HepG2 (cell line): ENCODE measurements at regions not wholly inside any gene's neighbourhood (a gene's known extent, or its start where the extent isn't known, plus 50 kb on each side); places are given as distances from the start of the nearest gene placed in this dataset.
A peak's percentile ranks its signal among the peaks of the same experiment; 100 is the strongest.

ENCODE experiments used
- ESRRA ChIP-seq: sonication (generic); formaldehyde crosslinking; IDR thresholded peaks from 2 replicates; pipeline ENCODE4 v1.5.1; 2020; ENCODE audit warnings: mild to moderate bottlenecking, low read depth, missing genetic modification reagents
- FOXC1 ChIP-seq: sonication (generic); formaldehyde crosslinking; IDR thresholded peaks from 2 replicates; pipeline ENCODE4 v1.8.0; 2022; ENCODE audit warnings: mild to moderate bottlenecking, missing genetic modification reagents, borderline replicate concordance
- GABPB1 ChIP-seq: IDR thresholded peaks from 2 replicates; pipeline ENCODE4 v1.6.1; 2016; ENCODE audit warnings: mild to moderate bottlenecking, missing genetic modification reagents, moderate library complexity, missing compliant biosample characterization
- HNRNPK ChIP-seq: fragments of 200-400 bp; formaldehyde crosslinking; IDR thresholded peaks from 2 replicates; pipeline ENCODE4 v1.6.1; 2018; ENCODE audit warnings: low read length, low read depth, moderate library complexity, mild to moderate bottlenecking; ENCODE audit not compliant: poor library complexity, severe bottlenecking
- KAT7 ChIP-seq: IDR thresholded peaks from 2 replicates; pipeline ENCODE4 v1.6.1; 2018; ENCODE audit warnings: borderline replicate concordance, missing compliant biosample characterization
- KAT8 ChIP-seq: IDR thresholded peaks from 2 replicates; pipeline ENCODE4 v1.6.1; 2016; ENCODE audit warnings: missing genetic modification reagents, missing compliant biosample characterization
- PHF5A ChIP-seq: IDR thresholded peaks from one replicate; pipeline ENCODE4 v1.6.1; 2018; ENCODE audit warnings: low read depth, missing genetic modification reagents; ENCODE audit not compliant: unreplicated experiment
- RCOR2 ChIP-seq: IDR thresholded peaks from 2 replicates; pipeline ENCODE4 v1.6.1; 2016; ENCODE audit warnings: missing biosample characterization, missing genetic modification reagents
- SAFB2 ChIP-seq: sonication (generic); formaldehyde crosslinking; IDR thresholded peaks from 2 replicates; pipeline ENCODE4 v1.5.1; 2020; ENCODE audit warnings: missing genetic modification reagents, low read depth, mild to moderate bottlenecking, borderline replicate concordance
- SAP130 ChIP-seq: IDR thresholded peaks from 2 replicates; pipeline ENCODE4 v1.6.1; 2016; ENCODE audit warnings: low read depth
- SETDB1 ChIP-seq: sonication (generic); formaldehyde crosslinking; IDR thresholded peaks from 2 replicates; pipeline ENCODE4 v1.5.1; 2020; ENCODE audit warnings: missing genetic modification reagents, mild to moderate bottlenecking, borderline replicate concordance
- SMAD1 ChIP-seq: sonication (generic); formaldehyde crosslinking; IDR thresholded peaks from 2 replicates; pipeline ENCODE4 v1.4.0; 2020; ENCODE audit warnings: missing genetic modification reagents, low read depth, mild to moderate bottlenecking, borderline replicate concordance
- TOE1 ChIP-seq: sonication (generic); formaldehyde crosslinking; IDR thresholded peaks from 2 replicates; pipeline ENCODE4 v1.4.0; 2020; ENCODE audit warnings: mild to moderate bottlenecking, missing genetic modification reagents
- YEATS4 ChIP-seq: sonication (generic); formaldehyde crosslinking; IDR thresholded peaks from 2 replicates; pipeline ENCODE4 v1.4.0; 2020; ENCODE audit warnings: missing genetic modification reagents, borderline replicate concordance
- ZBTB4 ChIP-seq: sonication (generic); formaldehyde crosslinking; IDR thresholded peaks from 2 replicates; pipeline ENCODE4 v1.4.0; 2020; ENCODE audit warnings: missing genetic modification reagents, mild to moderate bottlenecking, borderline replicate concordance
- ZFX ChIP-seq: sonication (generic); formaldehyde crosslinking; IDR thresholded peaks from 2 replicates; pipeline ENCODE4 v1.4.0; 2020; ENCODE audit warnings: mild to moderate bottlenecking, low read depth, missing genetic modification reagents, moderate library complexity
- ZNF17 ChIP-seq: sonication (generic); formaldehyde crosslinking; IDR thresholded peaks from 2 replicates; pipeline ENCODE4 v1.5.0; 2020; ENCODE audit warnings: mild to moderate bottlenecking, missing genetic modification reagents
- ZNF253 ChIP-seq: sonication (generic); formaldehyde crosslinking; IDR thresholded peaks from 2 replicates; pipeline ENCODE4 v1.8.0; 2022; ENCODE audit warnings: mild to moderate bottlenecking, missing genetic modification reagents, borderline replicate concordance
- ZNF660 ChIP-seq: sonication (generic); formaldehyde crosslinking; IDR thresholded peaks from 2 replicates; pipeline ENCODE4 v1.5.1; 2020; ENCODE audit warnings: mild to moderate bottlenecking, low read depth, missing genetic modification reagents, borderline replicate concordance
- ZNF850 ChIP-seq: sonication (generic); formaldehyde crosslinking; conservative IDR thresholded peaks from 2 replicates; pipeline ENCODE4 v1.9.0; 2021; ENCODE audit warnings: mild to moderate bottlenecking, missing genetic modification reagents
- ZSCAN20 ChIP-seq: sonication (generic); formaldehyde crosslinking; IDR thresholded peaks from 2 replicates; pipeline ENCODE4 v1.4.0; 2020; ENCODE audit warnings: missing genetic modification reagents, mild to moderate bottlenecking, borderline replicate concordance
- ZSCAN29 ChIP-seq: sonication (generic); formaldehyde crosslinking; conservative IDR thresholded peaks from 2 replicates; pipeline ENCODE4 v1.4.0; 2020; ENCODE audit warnings: mild to moderate bottlenecking, missing genetic modification reagents
- TF ChIP-seq, protein P1 (sequence below): sonication (generic); formaldehyde crosslinking; IDR thresholded peaks from 2 replicates; pipeline ENCODE4 v1.5.0; 2020; ENCODE audit warnings: missing genetic modification reagents
- TF ChIP-seq, protein P2 (sequence below): sonication (generic); formaldehyde crosslinking; IDR thresholded peaks from 2 replicates; pipeline ENCODE4 v1.5.0; 2020; ENCODE audit warnings: missing genetic modification reagents
- TF ChIP-seq, protein P3 (sequence below): sonication (generic); formaldehyde crosslinking; IDR thresholded peaks from 2 replicates; pipeline ENCODE4 v1.8.1; 2023; ENCODE audit warnings: missing genetic modification reagents, inconsistent platforms, borderline replicate concordance

DNA sequence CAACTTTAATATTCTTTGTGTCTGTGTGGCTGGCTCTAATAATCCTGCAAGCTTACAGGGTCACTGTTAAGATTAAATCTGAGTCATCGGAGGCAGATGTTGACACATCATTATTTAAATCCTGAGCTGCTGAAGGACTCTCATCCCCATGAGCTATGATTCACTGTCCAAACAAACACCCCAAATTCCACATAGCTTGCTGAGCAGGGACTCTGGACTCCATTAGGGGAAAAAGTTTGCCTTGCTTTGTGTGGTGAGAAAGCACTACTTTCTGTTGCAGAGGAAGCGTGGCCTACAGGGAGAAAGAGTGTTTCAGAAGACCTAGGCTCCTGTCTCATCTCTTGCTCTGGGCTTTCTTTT, 213.7 kb downstream of the PDCD6IP start (continued):
- TF ChIP-seq KAT7 (CRISPR knock-in tag) (no peak; the same call in 1 of the 2 replicates), YEATS4 (CRISPR knock-in tag) (peak; percentile 63; the same call in 1 of the 2 replicates), ZSCAN20 (CRISPR knock-in tag) (no peak), HNRNPK (no peak), ZNF253 (CRISPR knock-in tag) (no peak), SMAD1 (no peak), ZNF17 (CRISPR knock-in tag) (no peak), ESRRA (CRISPR knock-in tag) (no peak), KAT8 (CRISPR knock-in tag) (peak; percentile 69), FOXC1 (CRISPR knock-in tag) (no peak), ZFX (CRISPR knock-in tag) (peak; percentile 76), ZBTB4 (CRISPR knock-in tag) (no peak), ZNF850 (CRISPR knock-in tag) (no peak), TOE1 (no peak), RCOR2 (no peak), PHF5A (CRISPR knock-in tag) (no peak), ZSCAN29 (CRISPR knock-in tag) (0 out of 2 replicates have a peak, but pooled peaks have one; percentile 22), ZNF660 (no peak), SETDB1 (no peak), SAP130 (peak; percentile 83), GABPB1 (CRISPR knock-in tag) (no peak), SAFB2 (no peak)
- TF ChIP-seq, protein P1, sequence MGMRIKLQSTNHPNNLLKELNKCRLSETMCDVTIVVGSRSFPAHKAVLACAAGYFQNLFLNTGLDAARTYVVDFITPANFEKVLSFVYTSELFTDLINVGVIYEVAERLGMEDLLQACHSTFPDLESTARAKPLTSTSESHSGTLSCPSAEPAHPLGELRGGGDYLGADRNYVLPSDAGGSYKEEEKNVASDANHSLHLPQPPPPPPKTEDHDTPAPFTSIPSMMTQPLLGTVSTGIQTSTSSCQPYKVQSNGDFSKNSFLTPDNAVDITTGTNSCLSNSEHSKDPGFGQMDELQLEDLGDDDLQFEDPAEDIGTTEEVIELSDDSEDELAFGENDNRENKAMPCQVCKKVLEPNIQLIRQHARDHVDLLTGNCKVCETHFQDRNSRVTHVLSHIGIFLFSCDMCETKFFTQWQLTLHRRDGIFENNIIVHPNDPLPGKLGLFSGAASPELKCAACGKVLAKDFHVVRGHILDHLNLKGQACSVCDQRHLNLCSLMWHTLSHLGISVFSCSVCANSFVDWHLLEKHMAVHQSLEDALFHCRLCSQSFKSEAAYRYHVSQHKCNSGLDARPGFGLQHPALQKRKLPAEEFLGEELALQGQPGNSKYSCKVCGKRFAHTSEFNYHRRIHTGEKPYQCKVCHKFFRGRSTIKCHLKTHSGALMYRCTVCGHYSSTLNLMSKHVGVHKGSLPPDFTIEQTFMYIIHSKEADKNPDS: no peak
- TF ChIP-seq, protein P2, sequence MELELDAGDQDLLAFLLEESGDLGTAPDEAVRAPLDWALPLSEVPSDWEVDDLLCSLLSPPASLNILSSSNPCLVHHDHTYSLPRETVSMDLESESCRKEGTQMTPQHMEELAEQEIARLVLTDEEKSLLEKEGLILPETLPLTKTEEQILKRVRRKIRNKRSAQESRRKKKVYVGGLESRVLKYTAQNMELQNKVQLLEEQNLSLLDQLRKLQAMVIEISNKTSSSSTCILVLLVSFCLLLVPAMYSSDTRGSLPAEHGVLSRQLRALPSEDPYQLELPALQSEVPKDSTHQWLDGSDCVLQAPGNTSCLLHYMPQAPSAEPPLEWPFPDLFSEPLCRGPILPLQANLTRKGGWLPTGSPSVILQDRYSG (CRISPR knock-in tag): no peak
- TF ChIP-seq, protein P3, sequence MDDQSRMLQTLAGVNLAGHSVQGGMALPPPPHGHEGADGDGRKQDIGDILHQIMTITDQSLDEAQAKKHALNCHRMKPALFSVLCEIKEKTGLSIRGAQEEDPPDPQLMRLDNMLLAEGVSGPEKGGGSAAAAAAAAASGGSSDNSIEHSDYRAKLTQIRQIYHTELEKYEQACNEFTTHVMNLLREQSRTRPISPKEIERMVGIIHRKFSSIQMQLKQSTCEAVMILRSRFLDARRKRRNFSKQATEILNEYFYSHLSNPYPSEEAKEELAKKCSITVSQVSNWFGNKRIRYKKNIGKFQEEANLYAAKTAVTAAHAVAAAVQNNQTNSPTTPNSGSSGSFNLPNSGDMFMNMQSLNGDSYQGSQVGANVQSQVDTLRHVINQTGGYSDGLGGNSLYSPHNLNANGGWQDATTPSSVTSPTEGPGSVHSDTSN (CRISPR knock-in tag): no peak
